HT1080 (cell line): ENCODE measurements at regions not wholly inside any gene's neighbourhood (a gene's known extent, or its start where the extent isn't known, plus 50 kb on each side); places are given as distances from the start of the nearest gene placed in this dataset.

ENCODE experiments used
- DNase-seq: peaks from one replicate; pipeline ENCODE4 v3.0.0-alpha.2; 2015; ENCODE audit warnings: low read depth

DNA sequence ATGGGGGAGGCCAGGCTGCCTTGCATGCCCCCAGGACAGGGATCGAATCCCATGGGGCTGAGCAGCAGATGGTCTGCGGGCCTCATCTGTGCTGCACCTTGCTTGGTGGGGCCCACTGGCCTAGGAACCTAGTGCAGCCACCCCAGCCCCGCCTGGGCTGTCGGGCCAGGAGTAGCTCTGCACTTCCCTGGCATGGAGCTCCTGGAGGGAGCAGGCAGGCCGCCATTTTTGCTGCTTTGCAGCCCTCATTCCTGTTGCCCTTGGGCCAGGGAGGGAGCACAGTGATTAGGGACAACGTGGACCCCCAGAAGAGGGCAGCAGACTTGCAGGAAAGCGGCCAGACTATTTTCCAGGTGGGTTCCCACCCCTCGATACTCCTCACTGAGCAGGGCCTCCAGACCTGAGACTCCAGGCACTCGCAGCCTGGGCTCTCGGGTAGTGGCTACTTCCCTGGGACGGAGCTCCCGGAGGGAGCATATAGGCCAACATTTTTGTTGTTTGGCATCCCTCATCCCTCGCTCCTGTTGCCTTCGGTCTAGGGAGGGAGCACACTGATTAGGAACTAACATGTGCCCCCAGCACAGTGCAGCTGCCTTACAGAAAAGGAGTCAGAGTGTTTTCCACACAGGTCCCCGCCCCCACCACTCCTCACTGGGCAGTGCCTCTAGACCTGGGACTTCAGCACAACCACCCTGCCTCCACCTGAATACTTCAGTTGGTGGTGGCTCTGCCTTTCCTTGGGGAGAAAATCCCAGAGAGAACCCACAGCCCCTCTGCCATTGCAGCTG lies 99.5 kb downstream of the MAIP1 start:
- no peak for DNase-seq

DNA sequence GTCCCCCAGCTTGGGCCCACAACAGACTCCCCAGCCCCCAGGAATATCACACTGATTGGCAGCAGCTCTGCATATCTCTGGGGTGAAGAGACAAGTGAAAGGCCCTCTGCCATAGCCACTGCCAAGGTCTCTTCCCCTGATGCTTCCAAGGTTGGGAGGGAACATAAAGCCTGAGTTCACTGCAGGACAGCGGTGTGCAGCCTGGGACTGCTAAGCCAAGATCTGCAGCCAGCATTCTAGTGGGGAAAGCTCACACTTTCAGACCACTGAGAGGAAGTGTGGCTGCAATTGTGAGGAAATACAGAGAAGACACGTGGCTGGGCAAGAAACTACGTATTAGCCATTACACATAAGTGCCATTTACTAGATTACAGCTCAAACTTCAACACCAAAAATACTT lies 100.7 kb downstream of the MAIP1 start:
- no peak for DNase-seq

DNA sequence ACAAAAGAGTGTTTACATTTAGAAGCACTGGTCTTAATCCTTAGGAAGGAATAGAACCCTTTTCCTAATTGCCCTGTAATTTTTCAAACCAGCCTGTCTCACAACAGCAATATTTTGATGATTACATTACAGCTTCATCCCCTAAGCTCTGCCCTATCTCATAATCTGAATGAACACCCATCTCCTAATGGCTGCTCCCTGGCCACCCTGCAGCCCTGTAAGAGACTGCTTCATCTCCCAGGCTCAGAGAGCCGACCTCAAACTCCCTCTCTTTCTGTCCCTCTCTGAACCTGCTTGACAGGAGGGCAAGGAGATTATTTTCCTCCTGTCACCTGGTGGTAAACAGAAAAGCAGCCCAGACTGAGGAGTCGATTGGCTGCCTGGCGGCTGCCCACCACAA lies 107.8 kb downstream of the MAIP1 start:
- no peak for DNase-seq

DNA sequence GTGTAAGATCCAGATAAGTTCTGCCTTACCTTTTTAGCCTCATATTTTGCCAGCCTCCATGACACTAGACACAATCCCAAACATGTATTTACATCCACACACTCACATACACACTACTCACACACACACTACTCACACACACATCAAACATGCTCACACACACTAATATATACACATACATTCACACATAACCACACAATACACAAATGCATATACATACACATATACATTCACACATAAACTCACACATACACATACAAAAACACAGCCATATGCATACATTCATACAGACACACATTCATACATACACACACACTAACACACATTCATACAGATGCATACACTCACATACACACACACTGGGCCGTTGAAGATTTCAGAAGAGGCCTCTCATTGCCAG lies 109.5 kb downstream of the MAIP1 start:
- no peak for DNase-seq

DNA sequence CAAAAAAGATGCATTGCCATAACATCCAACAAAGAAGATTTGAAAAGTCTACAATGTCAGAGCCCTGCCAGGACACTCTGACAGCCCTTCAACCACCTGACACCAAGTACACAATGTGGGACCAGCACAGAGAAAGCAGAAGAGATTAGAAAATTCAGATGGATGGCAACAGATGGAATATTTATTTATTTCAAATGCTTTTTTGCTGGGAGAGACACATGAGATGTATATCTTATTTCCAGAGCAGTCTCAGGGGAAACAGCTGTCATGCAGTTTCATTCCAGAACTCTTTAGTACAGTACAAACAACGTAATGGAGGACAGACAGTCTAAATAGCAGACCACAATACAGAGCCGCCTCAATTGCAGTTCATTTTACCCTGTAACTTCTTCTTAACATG lies 110.1 kb downstream of the MAIP1 start:
- DNase-seq, result no peak

DNA sequence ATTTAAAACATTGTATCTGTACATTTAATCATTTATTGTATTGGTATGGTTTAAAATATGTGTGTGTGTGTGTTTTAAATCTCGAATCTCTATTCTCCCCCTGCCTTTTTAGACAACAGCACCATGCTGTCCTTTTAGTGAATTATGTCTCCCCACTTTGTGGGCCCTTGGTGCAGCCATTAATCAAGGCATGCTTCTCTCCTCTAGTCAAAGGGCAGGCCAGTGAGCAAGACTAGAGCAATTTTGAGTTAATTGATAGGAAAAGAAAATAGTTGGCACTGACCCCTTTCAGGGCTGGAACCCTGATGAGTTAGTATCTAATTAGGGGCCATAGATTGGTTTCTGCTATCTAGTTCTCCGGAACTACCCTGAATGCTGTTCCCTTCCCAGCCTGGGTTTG lies 111.0 kb downstream of the MAIP1 start:
- DNase-seq, result no peak

DNA sequence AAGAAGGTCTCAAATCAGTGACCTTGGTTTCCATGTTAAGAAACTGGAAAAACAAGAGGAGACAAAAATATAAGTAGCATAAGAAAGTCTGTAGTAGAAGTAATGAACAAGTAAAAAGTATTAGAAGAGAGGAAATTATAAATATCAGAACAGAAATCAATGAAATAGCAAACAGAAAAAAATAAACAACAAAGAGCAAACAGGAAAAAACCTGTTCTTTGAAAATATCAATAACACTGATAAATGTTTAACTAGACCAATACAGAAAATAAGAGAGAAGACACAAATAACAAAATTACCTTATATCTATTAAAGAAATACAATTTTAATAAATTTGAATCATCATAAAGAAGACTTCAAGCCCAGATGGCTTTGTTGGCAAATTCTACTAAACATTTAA lies 113.3 kb downstream of the MAIP1 start:
- no peak for DNase-seq

DNA sequence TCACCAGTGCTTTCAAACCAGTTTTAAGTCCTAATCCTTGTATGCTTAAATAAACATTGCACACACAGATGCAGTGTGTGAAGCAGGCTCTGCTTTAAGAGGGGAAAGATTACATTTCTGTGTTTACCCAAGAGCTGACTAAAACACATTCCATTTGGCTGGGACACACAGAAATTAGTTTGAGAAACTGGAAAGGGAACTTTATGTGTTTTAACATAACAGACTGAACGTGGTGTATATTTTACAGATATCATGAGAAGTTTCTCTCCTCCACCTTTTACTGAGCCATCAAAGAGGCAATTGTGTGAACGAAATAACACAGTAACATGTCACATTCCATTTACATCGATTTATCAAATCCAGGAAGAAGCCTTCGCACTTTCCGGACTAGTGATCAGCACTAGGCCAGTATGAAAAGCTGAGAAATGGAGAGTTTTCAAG lies 121.8 kb downstream of the MAIP1 start:
- DNase-seq, result peak; percentile 42

DNA sequence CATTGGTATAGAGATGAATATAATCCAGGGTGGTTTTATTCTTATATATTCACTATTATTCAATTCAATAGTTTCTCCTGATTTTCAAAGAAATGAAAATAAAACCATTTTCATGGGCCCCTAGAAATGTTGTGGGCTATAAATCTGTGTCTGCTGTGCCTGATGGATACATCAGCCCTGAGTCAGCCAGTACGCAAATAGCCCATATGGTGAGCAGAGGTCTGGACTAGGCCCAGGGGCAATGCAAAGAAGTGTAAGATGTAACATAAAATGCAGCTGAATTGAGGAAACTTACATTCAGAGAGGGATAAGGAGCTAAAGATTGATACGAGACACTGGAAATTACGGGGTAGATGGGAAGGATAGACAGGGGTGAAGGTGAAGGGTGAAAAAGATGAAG lies 122.5 kb downstream of the MAIP1 start:
- no peak for DNase-seq

DNA sequence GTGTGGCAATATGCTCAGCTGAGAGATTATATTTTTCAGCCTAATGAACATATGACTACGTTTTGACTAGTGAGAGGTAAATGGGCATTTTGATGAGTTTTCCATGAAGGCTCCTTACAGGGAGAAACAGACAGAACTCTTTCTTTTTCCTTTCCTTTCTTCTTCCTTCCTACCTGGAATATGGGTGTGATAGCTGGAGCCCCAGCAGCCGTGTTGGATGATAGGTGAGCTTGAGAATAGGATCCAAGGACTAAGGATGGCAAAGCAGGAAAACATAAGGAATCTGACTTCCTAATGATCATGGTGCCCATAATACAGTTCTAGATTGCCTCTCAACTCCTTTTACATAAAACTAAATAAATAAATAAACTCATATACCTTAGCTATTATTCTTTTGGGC lies 124.0 kb downstream of the MAIP1 start:
- no peak for DNase-seq

DNA sequence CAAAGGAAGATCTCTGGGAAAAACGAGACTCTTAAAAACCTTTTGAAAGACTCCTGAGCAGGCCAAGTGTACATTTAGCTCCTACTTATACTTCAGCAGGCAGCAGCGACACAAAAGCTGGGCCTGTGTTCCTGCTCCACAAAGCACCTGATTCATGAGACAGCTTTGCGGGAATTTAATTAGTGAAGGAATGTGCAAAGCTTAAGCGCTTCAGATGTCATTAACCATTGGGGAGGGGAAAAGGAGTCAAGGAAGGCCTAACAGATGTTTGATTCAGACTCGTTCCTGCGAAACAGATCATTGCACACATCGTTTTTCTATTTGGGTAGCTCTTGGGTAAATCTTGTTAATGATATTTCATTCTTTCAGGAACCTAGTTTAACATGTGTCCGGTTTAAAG lies 125.9 kb downstream of the MAIP1 start:
- DNase-seq, result no peak

DNA sequence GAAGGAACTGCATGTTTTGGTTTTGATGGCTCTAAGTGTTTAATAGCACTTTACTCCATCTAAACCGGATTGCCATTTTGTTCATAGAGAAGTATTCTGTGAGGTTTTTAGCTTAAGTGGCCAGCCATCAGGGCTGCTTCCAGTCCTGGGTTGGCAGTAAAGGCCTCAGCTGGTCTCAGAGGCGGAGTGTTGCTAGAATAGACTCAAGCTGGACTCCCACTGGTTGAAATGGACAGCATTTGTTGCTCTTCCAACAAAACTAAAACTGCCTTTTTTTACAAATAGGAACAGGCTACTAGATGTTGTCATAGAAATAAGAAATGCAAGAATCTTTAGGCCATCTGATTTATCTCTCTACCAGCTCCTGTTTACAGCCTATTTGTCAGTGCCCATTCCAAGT lies 126.4 kb downstream of the MAIP1 start:
- DNase-seq, result no peak

DNA sequence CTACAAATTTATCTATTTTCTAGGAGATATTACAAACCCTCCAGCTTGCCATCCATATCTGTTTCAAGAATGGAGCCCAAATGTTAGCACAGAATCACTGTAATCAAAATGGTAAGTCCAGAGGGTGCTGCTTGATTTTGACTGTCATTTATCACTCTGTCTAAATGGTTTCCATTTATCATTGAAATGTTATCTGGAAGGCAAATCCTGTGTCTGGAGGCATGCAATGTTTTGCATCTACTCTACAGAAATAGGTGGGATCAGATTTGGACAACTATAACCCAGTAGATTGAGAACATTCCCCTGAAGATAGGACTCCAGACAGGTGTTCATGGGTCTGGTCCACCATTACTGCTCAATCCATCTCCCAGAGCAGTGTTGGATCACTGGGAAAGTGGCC lies 128.7 kb downstream of the MAIP1 start:
- no peak for DNase-seq

DNA sequence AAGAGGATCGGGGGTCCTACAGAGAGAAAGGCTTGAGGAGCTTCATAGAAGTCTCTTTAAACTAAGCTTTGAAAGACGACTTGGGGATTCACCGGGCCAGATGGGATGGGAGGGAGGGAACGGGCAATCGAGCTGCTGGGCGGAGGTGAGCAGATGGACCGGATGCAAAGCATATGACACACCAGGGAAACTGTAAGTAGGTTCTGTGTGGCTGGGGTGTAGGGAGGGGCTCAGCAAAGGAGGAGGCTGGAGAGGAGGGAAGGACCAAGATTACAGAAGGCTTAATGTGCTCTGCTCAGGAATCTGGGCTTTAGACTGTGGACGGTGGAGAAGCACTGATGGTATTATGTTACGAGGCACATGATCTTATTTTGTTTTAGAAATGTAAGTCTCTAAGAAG lies 131.5 kb downstream of the MAIP1 start:
- peak; percentile 69 for DNase-seq

DNA sequence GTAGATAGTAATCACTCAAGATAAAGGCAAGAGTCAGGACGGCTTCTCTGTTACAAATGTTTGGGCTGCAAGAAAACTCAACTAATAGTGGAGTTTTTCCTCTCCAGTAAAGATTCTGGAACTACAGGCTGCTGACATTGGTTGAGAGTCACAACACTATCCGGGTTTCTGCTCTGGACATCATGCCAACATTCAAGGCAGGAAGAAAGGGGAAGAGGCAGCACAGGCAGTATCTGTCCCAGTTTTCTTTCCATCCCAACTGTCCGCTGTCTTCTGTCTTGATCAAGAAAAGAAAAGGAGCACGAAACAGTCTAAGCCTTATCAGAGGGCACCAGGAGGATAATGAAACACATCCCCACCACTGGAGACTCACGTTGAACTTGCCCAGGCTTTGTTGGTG lies 132.1 kb downstream of the MAIP1 start:
- no peak for DNase-seq

DNA sequence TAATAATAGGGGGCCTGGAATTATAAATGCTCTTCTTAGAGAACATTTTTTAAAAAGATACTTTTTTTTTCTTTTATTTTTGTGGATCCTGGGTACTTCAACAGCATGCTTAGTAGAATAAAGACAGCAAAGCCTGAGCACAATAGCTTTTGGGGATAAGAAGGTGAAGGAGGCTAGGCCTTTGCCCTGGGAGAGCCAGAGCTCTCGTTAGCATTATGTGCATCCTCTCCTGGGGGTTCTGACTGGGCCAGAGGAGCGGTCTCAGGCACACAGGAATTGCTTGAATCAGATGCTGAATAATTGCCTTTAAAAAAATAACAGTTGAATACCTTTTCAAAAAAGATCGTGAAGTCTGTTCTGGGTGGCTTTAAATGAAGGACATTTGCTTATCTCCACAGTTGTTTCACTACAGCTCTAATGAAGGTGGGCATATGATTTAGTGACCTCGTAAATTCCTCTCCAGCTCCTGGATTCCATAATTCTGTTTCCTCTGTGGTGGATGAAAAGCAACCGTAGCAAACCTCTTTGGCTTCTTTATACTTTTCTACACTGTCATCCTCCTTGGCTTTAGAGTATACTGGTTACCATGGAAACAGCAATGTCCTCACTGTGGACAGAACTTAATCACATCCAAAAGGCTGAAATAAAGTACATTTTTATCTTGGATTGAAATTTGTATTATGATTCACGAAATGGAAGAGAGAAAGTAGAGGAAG lies 133.8 kb downstream of the MAIP1 start:
- DNase-seq, result no peak

DNA sequence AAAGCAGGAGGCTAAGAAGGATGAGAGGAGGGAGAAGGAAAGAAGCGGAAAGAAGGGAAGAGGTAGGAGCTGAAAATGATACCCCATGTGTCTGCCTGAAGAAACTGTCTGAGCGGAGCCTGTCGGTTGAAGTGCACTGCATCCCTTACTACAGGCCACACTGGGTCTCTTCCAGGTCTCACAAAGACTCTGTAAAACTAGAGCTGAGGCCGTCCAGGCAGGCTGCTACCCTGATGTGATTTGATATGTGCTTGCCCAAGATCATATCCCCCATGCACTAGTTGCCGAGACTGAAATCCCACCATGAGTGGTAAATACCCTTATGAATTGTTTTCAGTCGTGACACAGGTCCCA lies 134.4 kb downstream of the MAIP1 start:
- no peak for DNase-seq

DNA sequence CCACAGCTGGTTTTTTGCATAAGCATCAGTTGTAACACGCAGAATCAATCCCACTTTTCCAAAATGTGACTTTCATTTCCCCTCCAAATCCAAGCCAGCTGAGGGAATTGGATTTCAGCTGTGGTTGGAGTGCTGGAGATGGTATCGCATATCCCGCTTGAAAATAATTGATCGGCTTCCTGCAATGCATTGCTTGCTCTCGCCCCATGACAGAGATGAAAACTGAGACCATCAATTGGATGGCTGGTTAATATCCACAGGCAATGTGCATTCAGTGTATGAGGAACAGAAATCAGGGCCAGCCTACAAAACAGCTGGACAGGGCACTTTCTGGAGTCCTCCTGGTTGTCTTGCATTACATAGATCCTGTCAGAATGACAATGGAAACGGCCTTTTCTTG lies 135.3 kb downstream of the MAIP1 start:
- no peak for DNase-seq

DNA sequence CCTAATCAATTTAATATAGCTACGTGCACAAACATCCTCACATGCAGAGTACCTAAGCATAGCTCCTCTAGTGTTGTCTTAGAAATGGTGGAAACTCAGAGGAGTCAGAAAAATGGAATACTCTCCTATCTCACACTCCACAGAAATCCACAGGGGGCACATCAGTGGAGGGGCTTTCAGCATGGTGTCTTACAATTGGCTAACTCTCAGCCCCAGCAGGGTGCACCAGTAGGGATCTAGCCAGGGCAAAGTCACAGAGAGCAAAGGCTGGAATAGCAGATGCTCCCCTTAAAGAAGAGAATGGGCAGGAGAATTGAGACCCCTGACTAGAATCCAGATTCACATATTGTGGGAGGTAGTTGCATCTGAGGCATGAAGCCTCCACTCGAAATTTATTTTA lies 135.7 kb downstream of the MAIP1 start:
- no peak for DNase-seq

DNA sequence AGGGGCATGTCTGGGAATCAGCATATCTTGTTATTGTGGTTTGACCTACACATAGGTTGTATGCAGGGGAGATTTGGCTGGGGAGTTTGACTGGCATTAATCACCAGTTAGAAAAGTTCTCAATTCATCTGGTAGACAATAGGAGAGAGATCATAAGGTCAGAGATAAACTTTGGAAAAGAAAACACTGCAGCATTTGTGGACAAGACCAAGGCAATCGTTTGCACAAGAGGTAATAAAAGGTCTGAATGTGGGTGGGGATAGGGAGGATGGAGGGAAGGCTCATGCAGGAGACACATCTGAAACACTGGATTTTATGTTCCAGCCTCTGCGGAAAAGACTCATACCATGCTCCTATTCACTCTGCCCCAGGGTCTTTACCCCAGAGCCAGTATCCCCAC lies 136.9 kb downstream of the MAIP1 start:
- DNase-seq, result no peak

DNA sequence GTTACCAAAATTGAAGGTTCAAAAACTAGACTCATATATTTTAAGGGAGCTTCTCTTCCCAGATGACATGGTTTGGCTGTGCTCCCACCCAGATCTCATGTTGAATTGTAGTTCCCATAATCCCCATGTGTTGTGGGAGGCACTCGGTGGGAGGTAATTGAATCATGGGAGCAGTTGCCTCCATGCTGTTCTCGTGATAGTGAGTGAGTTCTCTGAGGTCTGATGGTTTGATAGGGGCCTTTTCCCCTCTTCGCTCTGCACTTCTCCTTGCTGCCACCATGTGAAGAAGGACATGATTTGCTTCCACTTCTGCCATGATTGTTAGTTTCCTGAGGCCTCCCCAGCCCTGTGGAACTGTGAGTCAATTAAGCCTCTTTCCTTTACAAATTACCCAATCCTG lies 140.1 kb downstream of the MAIP1 start:
- DNase-seq, result peak; percentile 33

DNA sequence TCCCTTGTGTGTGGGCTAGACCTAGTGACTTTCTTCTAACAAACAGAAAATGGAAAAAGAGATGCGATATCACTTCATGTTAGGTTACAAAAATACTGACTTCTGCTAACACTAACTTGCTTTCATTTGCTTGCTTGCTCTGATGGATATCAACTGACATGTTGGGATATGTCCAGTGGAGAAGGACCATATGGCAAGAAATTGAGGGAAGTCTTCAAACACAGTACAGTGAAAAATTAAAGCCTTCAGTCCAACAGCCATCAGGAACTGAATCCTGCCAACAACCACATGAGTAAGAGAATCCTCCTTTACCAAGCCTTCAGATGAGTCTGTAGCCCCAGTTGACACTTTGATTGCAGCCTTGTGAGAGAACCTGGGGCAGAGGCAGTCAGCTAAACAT lies 143.9 kb downstream of the MAIP1 start:
- DNase-seq, result no peak

DNA sequence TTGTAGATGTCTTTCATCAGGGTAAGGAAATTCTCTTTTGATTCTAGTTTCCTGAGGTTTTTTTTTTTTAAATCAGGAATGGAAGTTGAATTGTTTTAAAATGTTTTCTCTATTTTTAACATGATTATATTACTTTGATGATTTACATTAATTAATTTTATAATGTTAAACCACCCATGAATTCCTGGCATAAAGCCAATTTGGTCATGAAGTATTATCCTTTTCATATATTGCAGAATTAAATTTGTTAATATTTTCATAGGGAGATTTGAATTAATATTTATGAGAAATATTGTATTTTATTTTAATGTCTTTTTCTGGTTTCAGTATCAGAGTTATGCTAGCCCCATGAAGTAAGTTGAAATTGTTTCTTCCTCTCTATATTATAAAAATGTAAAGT lies 144.6 kb downstream of the MAIP1 start:
- no peak for DNase-seq
